NK-92 (cell line): ENCODE measurements at regions not wholly inside any gene's neighbourhood (a gene's known extent, or its start where the extent isn't known, plus 50 kb on each side); places are given as distances from the start of the nearest gene placed in this dataset.
"Not testable (repeated sequence)": the region's sequence is repeated elsewhere in the genome, so short reads cannot be mapped to it uniquely, and the experiment has no call there.

Experiments
- DNase-seq: peaks from one replicate; lab custom pipeline; 2025; ENCODE audit not compliant: unreplicated experiment; lab: John Stamatoyannopoulos, UW

- no peak for DNase-seq
Measured at GRCh38 chr2:2730301-2730833, 399.3 kb upstream of the MYT1L start.

- no peak for DNase-seq
Measured at GRCh38 chr2:2729246-2729645, 398.2 kb upstream of the MYT1L start.

- DNase-seq = no peak
Measured at GRCh38 chr2:2728635-2729034, 397.6 kb upstream of the MYT1L start.

- DNase-seq = no peak
Measured at GRCh38 chr2:2727876-2728511, 396.9 kb upstream of the MYT1L start.

GRCh38 chr2:2726163-2726562, 395.1 kb upstream of the MYT1L start:
- no peak for DNase-seq

GRCh38 chr2:2723064-2723463, 392.0 kb upstream of the MYT1L start:
- DNase-seq = no peak

- no peak for DNase-seq
Measured at GRCh38 chr2:2721296-2721835, 390.3 kb upstream of the MYT1L start.

- DNase-seq = not testable (repeated sequence)
Measured at GRCh38 chr2:2720806-2721205, 389.7 kb upstream of the MYT1L start.

- DNase-seq = no peak
Measured at GRCh38 chr2:2720351-2720750, 389.3 kb upstream of the MYT1L start.

- no peak for DNase-seq
Measured at GRCh38 chr2:2719781-2720180, 388.7 kb upstream of the MYT1L start.

- DNase-seq = no peak
Measured at GRCh38 chr2:2719015-2719414, 387.9 kb upstream of the MYT1L start.

- no peak for DNase-seq
Measured at GRCh38 chr2:2717406-2717805, 386.3 kb upstream of the MYT1L start.

- DNase-seq = no peak
Measured at GRCh38 chr2:2716771-2717170, 385.7 kb upstream of the MYT1L start.

GRCh38 chr2:2715036-2715818, 384.2 kb upstream of the MYT1L start:
- DNase-seq = no peak

GRCh38 chr2:2714408-2714807, 383.3 kb upstream of the MYT1L start:
- no peak for DNase-seq

GRCh38 chr2:2709431-2709770, 378.3 kb upstream of the MYT1L start:
- no peak for DNase-seq

- DNase-seq = no peak
Measured at GRCh38 chr2:2708575-2709430, 377.7 kb upstream of the MYT1L start.

GRCh38 chr2:2707206-2707991, 376.3 kb upstream of the MYT1L start:
- no peak for DNase-seq

GRCh38 chr2:2706306-2706705, 375.2 kb upstream of the MYT1L start:
- DNase-seq = no peak

GRCh38 chr2:2705871-2706270, 374.8 kb upstream of the MYT1L start:
- no peak for DNase-seq
